ENCODE measurements at regions not wholly inside any gene's neighbourhood (a gene's known extent, or its start where the extent isn't known, plus 50 kb on each side); places are given as distances from the start of the nearest gene placed in this dataset.

DNA sequence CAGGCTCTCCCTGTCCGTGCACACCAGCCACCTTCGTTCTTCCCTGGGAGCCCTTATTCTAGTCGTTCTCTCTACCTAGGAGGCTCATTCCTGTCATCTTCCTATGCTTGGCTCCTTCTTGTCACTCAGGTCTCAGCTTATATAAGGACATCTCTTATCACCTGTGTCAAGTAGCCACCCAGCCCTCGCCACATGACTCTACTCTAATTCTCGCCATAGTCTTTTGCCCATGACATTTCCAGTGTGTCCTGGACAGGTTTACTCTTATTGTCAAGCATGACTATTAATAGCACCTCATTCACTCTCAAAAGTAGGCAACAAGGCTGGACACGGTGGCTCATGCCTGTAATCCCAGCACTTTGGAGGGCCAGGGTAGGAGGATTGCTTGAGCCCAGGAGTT is 175.7 kb upstream of the NUDT4 start:
- RAD21 ChIA-PET (ENCODE audit: low non-redundant PET in 1 of 2, low total read pairs in 2 of 2, uncharacterized antibody in 2 of 2, unreplicated experiment in 2 of 2): no interaction called here
- CTCF ChIA-PET: no interaction called here
- DNase-seq (ENCODE audit: low read depth, low spot score): no peak
- Histone ChIP-seq H4K20me1 (ENCODE audit: insufficient read depth) (no peaks in the 10 kb centered on the region), H3K27ac (ENCODE audit: low read depth, low read length) (no peak overlapping the region), H3K27me3 (ENCODE audit: insufficient read depth, low read length) (no peaks in the 10 kb centered on the region), H3K4me3 (replicated peaks in 1 of 2; ENCODE audit: low read depth in 1 of 2, low read length in 2 of 2) (no peak overlapping the region), H3K9ac (ENCODE audit: low read length) (no peak overlapping the region), H3K36me3 (ENCODE audit: control insufficient read depth in 1 of 2, insufficient read depth in 2 of 2, low read length in 2 of 2) (no peaks in the 10 kb centered on the region), H3K9me2 (ENCODE audit: insufficient read depth) (peaks cover 3% of the 10 kb centered on the region; the same call in 1 of the 2 replicates), H3K4me1 (ENCODE audit: control insufficient read depth in 1 of 2, insufficient read depth in 2 of 2, low read length in 2 of 2) (peaks cover 0 to 17% of the 10 kb centered on the region in 2 experiments; a peak in 2 of 4 replicates), H2AFZ (ENCODE audit: low read depth, low read length, poor library complexity, severe bottlenecking) (no peak overlapping the region), H3K79me2 (ENCODE audit: insufficient read depth, low read length) (no peaks in the 10 kb centered on the region), H3K4me2 (ENCODE audit: low read length) (no peak overlapping the region), H3K9me3 (ENCODE audit: control insufficient read depth in 1 of 2, insufficient read depth in 1 of 2, low read depth in 1 of 2, low read length in 2 of 2) (no peaks in the 10 kb centered on the region)
- BruUV-seq (replicated peaks): no TSS peak
- TF ChIP-seq, protein P1, sequence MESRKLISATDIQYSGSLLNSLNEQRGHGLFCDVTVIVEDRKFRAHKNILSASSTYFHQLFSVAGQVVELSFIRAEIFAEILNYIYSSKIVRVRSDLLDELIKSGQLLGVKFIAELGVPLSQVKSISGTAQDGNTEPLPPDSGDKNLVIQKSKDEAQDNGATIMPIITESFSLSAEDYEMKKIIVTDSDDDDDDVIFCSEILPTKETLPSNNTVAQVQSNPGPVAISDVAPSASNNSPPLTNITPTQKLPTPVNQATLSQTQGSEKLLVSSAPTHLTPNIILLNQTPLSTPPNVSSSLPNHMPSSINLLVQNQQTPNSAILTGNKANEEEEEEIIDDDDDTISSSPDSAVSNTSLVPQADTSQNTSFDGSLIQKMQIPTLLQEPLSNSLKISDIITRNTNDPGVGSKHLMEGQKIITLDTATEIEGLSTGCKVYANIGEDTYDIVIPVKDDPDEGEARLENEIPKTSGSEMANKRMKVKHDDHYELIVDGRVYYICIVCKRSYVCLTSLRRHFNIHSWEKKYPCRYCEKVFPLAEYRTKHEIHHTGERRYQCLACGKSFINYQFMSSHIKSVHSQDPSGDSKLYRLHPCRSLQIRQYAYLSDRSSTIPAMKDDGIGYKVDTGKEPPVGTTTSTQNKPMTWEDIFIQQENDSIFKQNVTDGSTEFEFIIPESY (IDR thresholded peaks at IDR 0.05; ENCODE audit: extremely low read depth, insufficient replicate concordance, low read length): no peak
- TF ChIP-seq CBX3 (IDR thresholded peaks at IDR 0.05; ENCODE audit: low read depth) (no peak), POLR2AphosphoS5 (IDR thresholded peaks at IDR 0.05; ENCODE audit: low read depth, low read length) (no peak), FOSL1 (IDR thresholded peaks at IDR 0.05; ENCODE audit: low read depth) (no peak), JUND (IDR thresholded peaks at IDR 0.05) (no peak)
- intact Hi-C loops (cut with micrococcal nuclease): no loop called here
- POLR2A ChIA-PET: no interaction called here
- no peak for ATAC-seq

DNA sequence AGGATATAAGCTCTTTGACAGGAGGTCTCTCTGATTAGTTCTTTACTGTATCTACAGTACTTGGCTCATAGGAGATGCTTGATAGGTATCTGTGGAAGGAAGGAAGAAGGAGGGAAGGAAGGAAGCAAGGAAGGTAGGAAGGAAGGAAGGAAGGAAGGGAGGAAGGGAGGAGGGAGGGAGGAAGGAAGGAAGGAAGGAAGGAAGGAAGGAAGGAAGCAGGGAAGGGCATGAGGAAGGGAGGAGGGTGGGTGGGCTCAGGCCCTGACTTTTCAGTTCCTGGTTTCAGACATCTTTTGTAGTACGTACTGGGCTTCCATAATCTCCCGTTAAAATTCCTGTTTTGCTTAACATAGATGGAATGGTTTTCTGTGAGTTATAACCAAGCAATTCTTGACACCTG is 175.0 kb upstream of the NUDT4 start:
- Histone ChIP-seq H3K9me2 (ENCODE audit: insufficient read depth) (peaks cover 3% of the 10 kb centered on the region; the same call in 1 of the 2 replicates), H3K9me3 (ENCODE audit: control insufficient read depth in 1 of 2, insufficient read depth in 1 of 2, low read depth in 1 of 2, low read length in 2 of 2) (no peaks in the 10 kb centered on the region), H3K4me2 (ENCODE audit: low read length) (no peak overlapping the region), H3K36me3 (ENCODE audit: control insufficient read depth in 1 of 2, insufficient read depth in 2 of 2, low read length in 2 of 2) (no peaks in the 10 kb centered on the region), H3K27me3 (ENCODE audit: insufficient read depth, low read length) (no peaks in the 10 kb centered on the region), H2AFZ (ENCODE audit: low read depth, low read length, poor library complexity, severe bottlenecking) (no peak overlapping the region), H3K27ac (ENCODE audit: low read depth, low read length) (no peak overlapping the region), H3K9ac (ENCODE audit: low read length) (no peak overlapping the region), H4K20me1 (ENCODE audit: insufficient read depth) (no peaks in the 10 kb centered on the region), H3K79me2 (ENCODE audit: insufficient read depth, low read length) (no peaks in the 10 kb centered on the region), H3K4me1 (ENCODE audit: control insufficient read depth in 1 of 2, insufficient read depth in 2 of 2, low read length in 2 of 2) (peaks cover 0 to 10% of the 10 kb centered on the region in 2 experiments; a peak in 2 of 4 replicates), H3K4me3 (replicated peaks in 1 of 2; ENCODE audit: low read depth in 1 of 2, low read length in 2 of 2) (no peak overlapping the region)
- POLR2A ChIA-PET: no interaction called here
- intact Hi-C loops (cut with micrococcal nuclease): no loop called here
- RAD21 ChIA-PET (ENCODE audit: low non-redundant PET in 1 of 2, low total read pairs in 2 of 2, uncharacterized antibody in 2 of 2, unreplicated experiment in 2 of 2): no interaction called here
- ATAC-seq: no peak
- CTCF ChIA-PET: no interaction called here
- no TSS peak for BruUV-seq (replicated peaks)
- no peak for DNase-seq (ENCODE audit: low read depth, low spot score)
- TF ChIP-seq CEBPB (IDR thresholded peaks at IDR 0.05; ENCODE audit: low read depth): no peak
- TF ChIP-seq, protein P2, sequence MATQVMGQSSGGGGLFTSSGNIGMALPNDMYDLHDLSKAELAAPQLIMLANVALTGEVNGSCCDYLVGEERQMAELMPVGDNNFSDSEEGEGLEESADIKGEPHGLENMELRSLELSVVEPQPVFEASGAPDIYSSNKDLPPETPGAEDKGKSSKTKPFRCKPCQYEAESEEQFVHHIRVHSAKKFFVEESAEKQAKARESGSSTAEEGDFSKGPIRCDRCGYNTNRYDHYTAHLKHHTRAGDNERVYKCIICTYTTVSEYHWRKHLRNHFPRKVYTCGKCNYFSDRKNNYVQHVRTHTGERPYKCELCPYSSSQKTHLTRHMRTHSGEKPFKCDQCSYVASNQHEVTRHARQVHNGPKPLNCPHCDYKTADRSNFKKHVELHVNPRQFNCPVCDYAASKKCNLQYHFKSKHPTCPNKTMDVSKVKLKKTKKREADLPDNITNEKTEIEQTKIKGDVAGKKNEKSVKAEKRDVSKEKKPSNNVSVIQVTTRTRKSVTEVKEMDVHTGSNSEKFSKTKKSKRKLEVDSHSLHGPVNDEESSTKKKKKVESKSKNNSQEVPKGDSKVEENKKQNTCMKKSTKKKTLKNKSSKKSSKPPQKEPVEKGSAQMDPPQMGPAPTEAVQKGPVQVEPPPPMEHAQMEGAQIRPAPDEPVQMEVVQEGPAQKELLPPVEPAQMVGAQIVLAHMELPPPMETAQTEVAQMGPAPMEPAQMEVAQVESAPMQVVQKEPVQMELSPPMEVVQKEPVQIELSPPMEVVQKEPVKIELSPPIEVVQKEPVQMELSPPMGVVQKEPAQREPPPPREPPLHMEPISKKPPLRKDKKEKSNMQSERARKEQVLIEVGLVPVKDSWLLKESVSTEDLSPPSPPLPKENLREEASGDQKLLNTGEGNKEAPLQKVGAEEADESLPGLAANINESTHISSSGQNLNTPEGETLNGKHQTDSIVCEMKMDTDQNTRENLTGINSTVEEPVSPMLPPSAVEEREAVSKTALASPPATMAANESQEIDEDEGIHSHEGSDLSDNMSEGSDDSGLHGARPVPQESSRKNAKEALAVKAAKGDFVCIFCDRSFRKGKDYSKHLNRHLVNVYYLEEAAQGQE (IDR thresholded peaks at IDR 0.05; ENCODE audit: low read depth): no peak
- TF ChIP-seq RAD21 (IDR thresholded peaks at IDR 0.05; ENCODE audit: low read depth): no peak
- TF ChIP-seq, protein P3, sequence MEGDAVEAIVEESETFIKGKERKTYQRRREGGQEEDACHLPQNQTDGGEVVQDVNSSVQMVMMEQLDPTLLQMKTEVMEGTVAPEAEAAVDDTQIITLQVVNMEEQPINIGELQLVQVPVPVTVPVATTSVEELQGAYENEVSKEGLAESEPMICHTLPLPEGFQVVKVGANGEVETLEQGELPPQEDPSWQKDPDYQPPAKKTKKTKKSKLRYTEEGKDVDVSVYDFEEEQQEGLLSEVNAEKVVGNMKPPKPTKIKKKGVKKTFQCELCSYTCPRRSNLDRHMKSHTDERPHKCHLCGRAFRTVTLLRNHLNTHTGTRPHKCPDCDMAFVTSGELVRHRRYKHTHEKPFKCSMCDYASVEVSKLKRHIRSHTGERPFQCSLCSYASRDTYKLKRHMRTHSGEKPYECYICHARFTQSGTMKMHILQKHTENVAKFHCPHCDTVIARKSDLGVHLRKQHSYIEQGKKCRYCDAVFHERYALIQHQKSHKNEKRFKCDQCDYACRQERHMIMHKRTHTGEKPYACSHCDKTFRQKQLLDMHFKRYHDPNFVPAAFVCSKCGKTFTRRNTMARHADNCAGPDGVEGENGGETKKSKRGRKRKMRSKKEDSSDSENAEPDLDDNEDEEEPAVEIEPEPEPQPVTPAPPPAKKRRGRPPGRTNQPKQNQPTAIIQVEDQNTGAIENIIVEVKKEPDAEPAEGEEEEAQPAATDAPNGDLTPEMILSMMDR (IDR thresholded peaks at IDR 0.05 in 2 of 3, conservative IDR thresholded peaks at IDR 0.05 in 1 of 3; ENCODE audit: borderline replicate concordance in 1 of 3, insufficient read depth in 1 of 3, low read depth in 2 of 3, low read length in 2 of 3): no peak
- TF ChIP-seq SP1 (IDR thresholded peaks at IDR 0.05; ENCODE audit: low read depth): no peak
- no peak for TF ChIP-seq POLR2A (IDR thresholded peaks at IDR 0.05; ENCODE audit: borderline replicate concordance, extremely low read depth, insufficient read depth, insufficient read length)
- no peak for TF ChIP-seq ZNF274 (IDR thresholded peaks at IDR 0.05; ENCODE audit: low read depth, low read length)
- no peak for TF ChIP-seq ZFX (IDR thresholded peaks at IDR 0.05)
- no peak for TF ChIP-seq TCF7L2 (IDR thresholded peaks at IDR 0.05; ENCODE audit: borderline replicate concordance, extremely low read depth, insufficient read depth, insufficient read length)
- TF ChIP-seq FOSL1 (IDR thresholded peaks at IDR 0.05; ENCODE audit: low read depth): no peak
- TF ChIP-seq POLR2AphosphoS5 (IDR thresholded peaks at IDR 0.05; ENCODE audit: low read depth, low read length): no peak
